GM12873 (cell line): ENCODE measurements at regions not wholly inside any gene's neighbourhood (a gene's known extent, or its start where the extent isn't known, plus 50 kb on each side); places are given as distances from the start of the nearest gene placed in this dataset.

Experiments
- CTCF ChIP-seq: IDR thresholded peaks from 2 replicates; pipeline ENCODE4 v1.5.1; 2012; ENCODE audit warnings: low read depth, mild to moderate bottlenecking, moderate library complexity, low read length, control low read depth; ENCODE audit not compliant: insufficient read depth; ENCODE audit errors: missing control alignments

GRCh38 chr1:187734427-187734826, 905.7 kb downstream of the PLA2G4A start:
- no peak for TF ChIP-seq CTCF

GRCh38 chr1:187744665-187745064, 915.9 kb downstream of the PLA2G4A start:
- TF ChIP-seq CTCF: no peak

- TF ChIP-seq CTCF: no peak
Measured at GRCh38 chr1:187755536-187755935, 926.8 kb downstream of the PLA2G4A start.

- TF ChIP-seq CTCF: no peak
Measured at GRCh38 chr1:187759825-187760333, 931.1 kb downstream of the PLA2G4A start.

- TF ChIP-seq CTCF: no peak
Measured at GRCh38 chr1:187762118-187762517, 933.4 kb downstream of the PLA2G4A start.

GRCh38 chr1:187763465-187763864, 934.7 kb downstream of the PLA2G4A start:
- TF ChIP-seq CTCF: no peak

GRCh38 chr1:187763976-187764375, 935.2 kb downstream of the PLA2G4A start:
- TF ChIP-seq CTCF: no peak
